ENCODE measurements at regions not wholly inside any gene's neighbourhood (a gene's known extent, or its start where the extent isn't known, plus 50 kb on each side); places are given as distances from the start of the nearest gene placed in this dataset.

- TF ChIP-seq CTCF (conservative IDR thresholded peaks at IDR 0.05 in 1 of 2, IDR thresholded peaks at IDR 0.05 in 1 of 2; ENCODE audit: low read depth in 1 of 2, low read length in 2 of 2) (no peak), EZH2 (IDR thresholded peaks at IDR 0.05; ENCODE audit: low read length, missing control alignments) (no peak)
These were observed 395.1 kb downstream of the RAPGEF2 start for GRCh38 chr4:159497936-159498335.

Measured in fibroblast of lung (primary cell).